ENCODE measurements at regions not wholly inside any gene's neighbourhood (a gene's known extent, or its start where the extent isn't known, plus 50 kb on each side); places are given as distances from the start of the nearest gene placed in this dataset.
"Not testable (repeated sequence)": the region's sequence is repeated elsewhere in the genome, so short reads cannot be mapped to it uniquely, and the experiment has no call there.

DNA sequence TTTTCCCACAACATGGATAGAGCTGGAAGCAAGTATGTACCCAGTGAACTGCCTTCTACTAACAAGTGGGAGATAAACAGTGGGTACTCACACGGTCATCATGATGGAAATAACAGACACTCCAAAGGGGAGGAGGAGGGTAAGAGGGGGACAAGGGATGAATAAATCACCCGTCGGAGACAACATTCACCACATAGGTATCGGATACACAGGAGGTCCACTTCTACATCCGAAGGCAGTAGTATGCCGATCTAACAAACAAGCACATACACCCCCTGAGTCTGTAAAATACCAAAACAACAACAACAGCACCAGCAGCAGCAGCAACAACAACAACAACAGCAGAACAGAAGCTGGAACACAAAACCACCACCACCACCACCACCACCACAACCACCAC is 1943.2 kb upstream of the DEFB115 start:
- peaks cover 29% of the 10 kb centered on the region for H3K9me3 Mint-ChIP-seq (ENCODE audit: unreplicated experiment)
- peaks cover 19% of the 10 kb centered on the region for H3K27me3 Mint-ChIP-seq (ENCODE audit: unreplicated experiment)
- H3K36me3 Mint-ChIP-seq (ENCODE audit: unreplicated experiment), result peaks cover 6% of the 10 kb centered on the region
- no peak overlapping the region for H3K27ac Mint-ChIP-seq (ENCODE audit: unreplicated experiment)
- H3K4me3 Mint-ChIP-seq (ENCODE audit: unreplicated experiment), result no peak overlapping the region
- DNase-seq, result no peak
- TF ChIP-seq, protein P1, sequence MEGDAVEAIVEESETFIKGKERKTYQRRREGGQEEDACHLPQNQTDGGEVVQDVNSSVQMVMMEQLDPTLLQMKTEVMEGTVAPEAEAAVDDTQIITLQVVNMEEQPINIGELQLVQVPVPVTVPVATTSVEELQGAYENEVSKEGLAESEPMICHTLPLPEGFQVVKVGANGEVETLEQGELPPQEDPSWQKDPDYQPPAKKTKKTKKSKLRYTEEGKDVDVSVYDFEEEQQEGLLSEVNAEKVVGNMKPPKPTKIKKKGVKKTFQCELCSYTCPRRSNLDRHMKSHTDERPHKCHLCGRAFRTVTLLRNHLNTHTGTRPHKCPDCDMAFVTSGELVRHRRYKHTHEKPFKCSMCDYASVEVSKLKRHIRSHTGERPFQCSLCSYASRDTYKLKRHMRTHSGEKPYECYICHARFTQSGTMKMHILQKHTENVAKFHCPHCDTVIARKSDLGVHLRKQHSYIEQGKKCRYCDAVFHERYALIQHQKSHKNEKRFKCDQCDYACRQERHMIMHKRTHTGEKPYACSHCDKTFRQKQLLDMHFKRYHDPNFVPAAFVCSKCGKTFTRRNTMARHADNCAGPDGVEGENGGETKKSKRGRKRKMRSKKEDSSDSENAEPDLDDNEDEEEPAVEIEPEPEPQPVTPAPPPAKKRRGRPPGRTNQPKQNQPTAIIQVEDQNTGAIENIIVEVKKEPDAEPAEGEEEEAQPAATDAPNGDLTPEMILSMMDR (IDR thresholded peaks at IDR 0.05; ENCODE audit: partially characterized antibody, unreplicated experiment), result no peak
- no peaks in the 10 kb centered on the region for H3K4me1 Mint-ChIP-seq (ENCODE audit: low read depth, unreplicated experiment)

DNA sequence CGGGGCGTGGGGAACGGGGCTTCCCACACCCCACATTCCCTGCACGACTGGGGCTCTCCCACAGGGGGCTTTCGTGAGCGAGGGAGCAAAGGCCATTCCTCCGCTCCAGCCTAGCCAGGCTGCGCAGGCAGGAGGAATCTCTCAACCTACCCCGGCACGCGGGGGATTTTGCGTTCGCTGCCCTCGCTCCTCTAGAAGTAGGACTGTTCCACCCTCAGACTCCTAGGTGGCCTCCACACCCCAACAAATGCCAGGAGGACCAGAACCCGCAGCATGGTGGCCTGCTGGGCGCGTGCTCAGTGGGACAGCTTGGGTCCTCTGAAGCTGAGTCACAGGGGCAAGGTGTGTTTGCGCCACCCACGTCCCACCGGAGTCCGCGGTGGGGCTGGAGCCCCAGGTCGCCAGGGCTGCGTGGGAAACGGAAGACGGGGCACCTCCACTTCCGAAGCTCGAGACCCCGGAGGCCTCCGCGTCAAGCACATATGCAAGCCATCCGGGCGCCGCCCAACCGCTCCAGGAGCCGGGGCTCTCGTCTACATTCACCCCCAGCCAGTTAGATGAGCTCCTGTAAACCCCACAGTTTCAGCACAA is 1938.5 kb upstream of the DEFB115 start:
- Mint-ChIP-seq H3K4me1 (ENCODE audit: low read depth, unreplicated experiment) (no peaks in the 10 kb centered on the region), H3K4me3 (ENCODE audit: unreplicated experiment) (no peak overlapping the region), H3K27ac (ENCODE audit: unreplicated experiment) (no peak overlapping the region), H3K9me3 (ENCODE audit: unreplicated experiment) (peaks cover 19% of the 10 kb centered on the region), H3K36me3 (ENCODE audit: unreplicated experiment) (no peaks in the 10 kb centered on the region), H3K27me3 (ENCODE audit: unreplicated experiment) (peaks cover 10% of the 10 kb centered on the region)
- TF ChIP-seq, protein P1 (IDR thresholded peaks at IDR 0.05; ENCODE audit: partially characterized antibody, unreplicated experiment), result no peak
- no peak for DNase-seq

DNA sequence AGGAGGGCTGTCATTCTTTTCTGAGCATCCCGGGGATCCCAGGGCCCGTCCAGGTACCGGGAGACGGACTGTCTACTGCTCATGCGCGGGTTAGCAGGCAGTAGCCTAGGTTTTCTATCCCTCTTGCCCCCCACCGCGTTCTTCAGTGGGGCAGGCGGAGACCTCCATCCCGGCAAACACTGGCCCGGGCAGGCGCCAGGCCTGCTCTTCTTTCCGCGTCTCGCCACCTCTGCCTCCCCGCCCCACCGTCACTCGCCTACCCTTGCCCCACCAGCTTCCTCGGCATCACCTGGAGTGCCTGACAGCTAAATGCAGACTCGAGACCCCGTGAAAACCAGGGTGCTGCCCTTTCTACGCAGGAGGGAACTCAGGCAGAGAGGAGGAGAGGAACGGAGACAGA is 1937.7 kb upstream of the DEFB115 start:
- Mint-ChIP-seq H3K4me3 (ENCODE audit: unreplicated experiment) (peak overlapping the region; percentile 61), H3K27me3 (ENCODE audit: unreplicated experiment) (peaks cover 4% of the 10 kb centered on the region), H3K36me3 (ENCODE audit: unreplicated experiment) (no peaks in the 10 kb centered on the region), H3K4me1 (ENCODE audit: low read depth, unreplicated experiment) (no peaks in the 10 kb centered on the region), H3K9me3 (ENCODE audit: unreplicated experiment) (peaks cover 14% of the 10 kb centered on the region), H3K27ac (ENCODE audit: unreplicated experiment) (no peak overlapping the region)
- DNase-seq, result no peak
- TF ChIP-seq, protein P1 (IDR thresholded peaks at IDR 0.05; ENCODE audit: partially characterized antibody, unreplicated experiment), result no peak

DNA sequence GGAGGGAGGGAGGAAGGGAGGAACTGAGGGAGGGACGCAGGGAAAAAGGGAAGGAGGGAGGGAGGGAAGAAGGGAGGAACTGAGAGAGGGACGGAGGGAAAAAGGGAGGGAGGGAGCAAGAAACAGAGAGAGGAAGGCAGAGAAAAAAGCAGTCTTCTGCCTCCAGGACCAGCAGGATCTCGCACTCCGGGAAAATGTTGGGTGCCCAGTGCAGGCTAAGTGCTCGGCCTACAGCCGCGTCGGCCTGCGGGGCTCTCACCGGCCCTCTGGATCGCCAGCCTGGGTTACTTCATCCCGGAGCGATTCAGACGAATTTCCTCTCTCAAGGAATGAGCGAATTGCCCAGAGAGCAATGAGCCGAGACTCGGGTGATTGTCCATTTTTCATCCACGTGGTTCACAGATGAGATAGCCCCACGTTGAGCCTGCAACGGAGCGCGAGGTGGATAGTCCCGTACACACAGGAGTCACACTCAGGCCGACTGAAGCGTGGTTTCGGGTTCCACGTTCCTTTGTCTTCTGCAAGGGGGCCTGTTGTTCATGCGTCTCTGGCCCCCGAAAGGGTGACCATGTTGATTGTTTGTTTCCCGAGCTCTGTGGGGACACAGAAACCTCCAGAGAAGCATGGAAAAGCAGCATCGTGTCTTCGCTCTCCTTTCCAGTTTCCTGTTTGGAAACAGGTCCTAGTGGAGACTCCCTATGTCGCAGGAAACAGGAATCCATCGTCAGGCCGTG is 1937.1 kb upstream of the DEFB115 start:
- H3K9me3 Mint-ChIP-seq (ENCODE audit: unreplicated experiment), result peaks cover 14% of the 10 kb centered on the region
- H3K36me3 Mint-ChIP-seq (ENCODE audit: unreplicated experiment); H3K4me1 Mint-ChIP-seq (ENCODE audit: low read depth, unreplicated experiment); DNase-seq; H3K27ac Mint-ChIP-seq (ENCODE audit: unreplicated experiment); H3K27me3 Mint-ChIP-seq (ENCODE audit: unreplicated experiment): not testable (repeated sequence)
- peak overlapping the region; percentile 61 for H3K4me3 Mint-ChIP-seq (ENCODE audit: unreplicated experiment)

DNA sequence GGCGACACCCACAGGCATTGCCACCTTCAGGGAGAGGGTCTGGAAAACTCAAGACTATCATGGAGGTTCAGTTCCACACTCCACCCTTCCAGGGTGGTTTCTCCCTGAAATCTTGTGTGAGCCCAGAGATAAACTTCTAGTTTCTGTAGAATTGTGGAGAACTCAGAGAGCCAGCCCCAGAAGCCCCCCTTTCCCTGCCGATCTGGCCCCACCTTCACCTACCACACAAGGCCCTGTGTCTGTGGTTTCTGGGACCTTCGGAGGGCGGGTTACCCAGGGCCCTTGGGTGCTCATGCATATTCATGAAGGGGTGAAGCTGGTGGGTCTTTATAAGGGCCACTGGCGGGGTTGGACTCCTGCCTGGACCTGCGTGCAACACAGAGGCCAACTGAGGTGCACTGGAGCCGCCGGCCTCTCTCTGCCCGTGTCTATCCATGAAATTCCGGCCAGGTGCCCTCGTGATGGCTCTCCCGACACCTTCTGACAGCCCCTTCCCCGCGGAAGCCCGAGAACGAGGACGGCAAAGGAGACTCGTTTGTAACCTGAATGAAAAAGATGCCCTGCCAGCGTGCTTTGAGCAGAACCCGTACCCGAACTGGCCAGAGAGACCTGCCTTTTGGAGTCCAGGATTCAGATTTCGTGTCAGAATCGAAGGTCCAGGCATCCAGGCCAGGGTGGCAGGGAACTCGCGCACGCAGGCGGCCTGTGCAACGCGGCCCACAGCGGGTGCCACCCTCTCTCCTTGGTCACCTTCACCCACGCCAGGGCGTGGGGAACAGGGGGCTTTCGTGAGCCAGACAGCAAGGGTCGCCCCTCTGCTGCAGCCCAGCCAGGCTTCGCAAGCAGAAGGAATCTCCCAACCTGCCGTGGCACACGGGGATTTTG is 1933.6 kb upstream of the DEFB115 start:
- H3K4me1 Mint-ChIP-seq (ENCODE audit: low read depth, unreplicated experiment); H3K4me3 Mint-ChIP-seq (ENCODE audit: unreplicated experiment); DNase-seq; H3K36me3 Mint-ChIP-seq (ENCODE audit: unreplicated experiment); H3K27ac Mint-ChIP-seq (ENCODE audit: unreplicated experiment): not testable (repeated sequence)
- peaks cover 32% of the 10 kb centered on the region for H3K9me3 Mint-ChIP-seq (ENCODE audit: unreplicated experiment)
- H3K27me3 Mint-ChIP-seq (ENCODE audit: unreplicated experiment), result peaks cover 17% of the 10 kb centered on the region

DNA sequence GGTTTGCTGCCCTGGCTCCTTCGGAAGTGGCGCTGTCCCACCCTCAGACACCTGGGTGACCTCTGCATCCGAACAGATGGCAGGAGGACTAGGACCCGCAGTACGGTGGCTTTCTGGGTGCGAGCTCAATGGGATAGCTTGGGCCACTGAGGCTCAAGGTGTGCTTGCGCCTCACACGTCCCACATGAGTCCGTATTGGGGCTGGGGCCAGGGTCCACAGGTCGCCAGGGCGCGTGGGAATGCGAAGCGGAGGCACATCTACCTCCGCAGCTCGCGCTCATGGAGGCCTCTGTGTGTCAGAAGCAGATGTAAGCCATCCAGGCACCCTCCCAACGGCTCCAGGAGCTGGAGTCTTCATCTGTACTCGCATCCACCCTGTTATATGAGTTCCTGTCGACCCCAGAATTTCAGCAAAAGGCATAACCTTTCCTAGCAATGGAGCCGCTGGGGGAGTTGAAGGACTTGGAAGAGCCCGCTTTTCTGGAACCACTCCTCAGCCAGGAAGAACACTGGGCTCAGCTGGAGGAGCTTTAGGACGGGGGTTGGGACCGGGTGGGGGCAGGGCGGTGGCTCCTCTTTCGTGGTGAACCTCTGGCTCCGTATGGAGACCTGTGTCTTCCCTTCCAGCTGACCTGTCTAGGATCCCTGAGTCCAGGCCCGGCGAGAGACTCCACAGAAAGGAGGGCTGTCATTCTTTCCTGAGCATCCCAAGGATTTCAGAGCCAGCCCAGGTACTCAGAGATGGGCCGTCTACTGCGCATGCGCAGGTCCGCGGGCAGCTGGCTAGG is 1932.8 kb upstream of the DEFB115 start:
- peaks cover 16% of the 10 kb centered on the region for H3K27me3 Mint-ChIP-seq (ENCODE audit: unreplicated experiment)
- H3K4me1 Mint-ChIP-seq (ENCODE audit: low read depth, unreplicated experiment); DNase-seq; H3K36me3 Mint-ChIP-seq (ENCODE audit: unreplicated experiment); H3K27ac Mint-ChIP-seq (ENCODE audit: unreplicated experiment); H3K4me3 Mint-ChIP-seq (ENCODE audit: unreplicated experiment): not testable (repeated sequence)
- peaks cover 32% of the 10 kb centered on the region for H3K9me3 Mint-ChIP-seq (ENCODE audit: unreplicated experiment)

Measured in glutamatergic neuron (in vitro differentiated cells).